ENCODE measurements at regions not wholly inside any gene's neighbourhood (a gene's known extent, or its start where the extent isn't known, plus 50 kb on each side); places are given as distances from the start of the nearest gene placed in this dataset.

- no peaks in the 10 kb centered on the region for H3K4me1 ChIP-seq (ENCODE audit: control insufficient read depth, insufficient read depth, low read length, poor library complexity, severe bottlenecking)
- H3K4me3 ChIP-seq (ENCODE audit: extremely low read depth, insufficient read depth, low read length, poor library complexity, severe bottlenecking): no peak overlapping the region
- WGBS, 2 experiments (ENCODE audit: insufficient coverage in 2 of 2): 86 to 100% methylated on average over 1 of the region's 2 CpGs
- no peaks in the 10 kb centered on the region for H3K9me3 ChIP-seq (ENCODE audit: control insufficient read depth, low read length)
- H3K27ac ChIP-seq (ENCODE audit: low read depth, low read length, severe bottlenecking): no peak overlapping the region
- no peaks in the 10 kb centered on the region for H3K36me3 ChIP-seq (ENCODE audit: control insufficient read depth, insufficient read depth, low read length)
These were observed 338.1 kb upstream of the RAB6C start for GRCh38 chr2:129641371-129641770.

GRCh38 chr2:129642526-129643043 is 336.9 kb upstream of the RAB6C start:
- H3K36me3 ChIP-seq (ENCODE audit: control insufficient read depth, insufficient read depth, low read length): no peaks in the 10 kb centered on the region
- H3K4me1 ChIP-seq (ENCODE audit: control insufficient read depth, insufficient read depth, low read length, poor library complexity, severe bottlenecking): no peaks in the 10 kb centered on the region
- 83% methylated on average over 2 of the region's 3 CpGs; no CpG with 5 or more reads in 1 of the 2 experiments for WGBS, 2 experiments (ENCODE audit: insufficient coverage in 2 of 2)
- H3K9me3 ChIP-seq (ENCODE audit: control insufficient read depth, low read length): no peaks in the 10 kb centered on the region
- no peak overlapping the region for H3K4me3 ChIP-seq (ENCODE audit: extremely low read depth, insufficient read depth, low read length, poor library complexity, severe bottlenecking)
- no peak overlapping the region for H3K27ac ChIP-seq (ENCODE audit: low read depth, low read length, severe bottlenecking)

GRCh38 chr2:129645335-129645734 is 334.1 kb upstream of the RAB6C start:
- Histone ChIP-seq H3K4me1 (ENCODE audit: control insufficient read depth, insufficient read depth, low read length, poor library complexity, severe bottlenecking) (no peaks in the 10 kb centered on the region), H3K36me3 (ENCODE audit: control insufficient read depth, insufficient read depth, low read length) (no peaks in the 10 kb centered on the region), H3K4me3 (ENCODE audit: extremely low read depth, insufficient read depth, low read length, poor library complexity, severe bottlenecking) (no peak overlapping the region), H3K27ac (ENCODE audit: low read depth, low read length, severe bottlenecking) (no peak overlapping the region), H3K9me3 (ENCODE audit: control insufficient read depth, low read length) (no peaks in the 10 kb centered on the region)
- no CpG with 5 or more reads among the region's 1 CpG for WGBS, 2 experiments (ENCODE audit: insufficient coverage in 2 of 2)

- WGBS, 2 experiments (ENCODE audit: insufficient coverage in 2 of 2): 88 to 94% methylated on average over 4 to 5 of the region's 6 CpGs
These were observed 333.4 kb upstream of the RAB6C start for GRCh38 chr2:129646107-129646506.

GRCh38 chr2:129653246-129653645 is 326.2 kb upstream of the RAB6C start:
- Histone ChIP-seq H3K4me1 (ENCODE audit: control insufficient read depth, insufficient read depth, low read length, poor library complexity, severe bottlenecking) (no peaks in the 10 kb centered on the region), H3K36me3 (ENCODE audit: control insufficient read depth, insufficient read depth, low read length) (no peaks in the 10 kb centered on the region), H3K27ac (ENCODE audit: low read depth, low read length, severe bottlenecking) (no peak overlapping the region), H3K9me3 (ENCODE audit: control insufficient read depth, low read length) (no peaks in the 10 kb centered on the region), H3K4me3 (ENCODE audit: extremely low read depth, insufficient read depth, low read length, poor library complexity, severe bottlenecking) (no peak overlapping the region)
- WGBS, 2 experiments (ENCODE audit: insufficient coverage in 2 of 2): 60 to 83% methylated on average over 1 of the region's 2 CpGs

More at GRCh38 chr2:129646107-129646506, 333.4 kb upstream of the RAB6C start:
- H3K36me3 ChIP-seq (ENCODE audit: control insufficient read depth, insufficient read depth, low read length): no peaks in the 10 kb centered on the region
- H3K27ac ChIP-seq (ENCODE audit: low read depth, low read length, severe bottlenecking): no peak overlapping the region
- no peaks in the 10 kb centered on the region for H3K4me1 ChIP-seq (ENCODE audit: control insufficient read depth, insufficient read depth, low read length, poor library complexity, severe bottlenecking)
- no peaks in the 10 kb centered on the region for H3K9me3 ChIP-seq (ENCODE audit: control insufficient read depth, low read length)
- H3K4me3 ChIP-seq (ENCODE audit: extremely low read depth, insufficient read depth, low read length, poor library complexity, severe bottlenecking): no peak overlapping the region

- Histone ChIP-seq H3K27ac (ENCODE audit: low read depth, low read length, severe bottlenecking) (no peak overlapping the region), H3K4me1 (ENCODE audit: control insufficient read depth, insufficient read depth, low read length, poor library complexity, severe bottlenecking) (no peaks in the 10 kb centered on the region), H3K36me3 (ENCODE audit: control insufficient read depth, insufficient read depth, low read length) (no peaks in the 10 kb centered on the region), H3K4me3 (ENCODE audit: extremely low read depth, insufficient read depth, low read length, poor library complexity, severe bottlenecking) (no peak overlapping the region), H3K9me3 (ENCODE audit: control insufficient read depth, low read length) (no peaks in the 10 kb centered on the region)
- WGBS, 2 experiments (ENCODE audit: insufficient coverage in 2 of 2): 69 to 97% methylated on average over 3 of the region's 3 CpGs
These were observed 325.1 kb upstream of the RAB6C start for GRCh38 chr2:129654331-129654730.

- WGBS, 2 experiments (ENCODE audit: insufficient coverage in 2 of 2): 83% methylated on average over 3 of the region's 6 CpGs; no CpG with 5 or more reads in 1 of the 2 experiments
- Histone ChIP-seq H3K36me3 (ENCODE audit: control insufficient read depth, insufficient read depth, low read length) (no peaks in the 10 kb centered on the region), H3K9me3 (ENCODE audit: control insufficient read depth, low read length) (no peaks in the 10 kb centered on the region), H3K4me3 (ENCODE audit: extremely low read depth, insufficient read depth, low read length, poor library complexity, severe bottlenecking) (no peak overlapping the region), H3K4me1 (ENCODE audit: control insufficient read depth, insufficient read depth, low read length, poor library complexity, severe bottlenecking) (no peaks in the 10 kb centered on the region), H3K27ac (ENCODE audit: low read depth, low read length, severe bottlenecking) (no peak overlapping the region)
These were observed 323.3 kb upstream of the RAB6C start for GRCh38 chr2:129656081-129656598.

GRCh38 chr2:129658430-129658829 is 321.0 kb upstream of the RAB6C start:
- no peaks in the 10 kb centered on the region for H3K36me3 ChIP-seq (ENCODE audit: control insufficient read depth, insufficient read depth, low read length)
- 97 to 100% methylated on average over 2 to 3 of the region's 5 CpGs for WGBS, 2 experiments (ENCODE audit: insufficient coverage in 2 of 2)
- no peak overlapping the region for H3K4me3 ChIP-seq (ENCODE audit: extremely low read depth, insufficient read depth, low read length, poor library complexity, severe bottlenecking)
- H3K27ac ChIP-seq (ENCODE audit: low read depth, low read length, severe bottlenecking): no peak overlapping the region
- H3K9me3 ChIP-seq (ENCODE audit: control insufficient read depth, low read length): no peaks in the 10 kb centered on the region
- H3K4me1 ChIP-seq (ENCODE audit: control insufficient read depth, insufficient read depth, low read length, poor library complexity, severe bottlenecking): no peaks in the 10 kb centered on the region

- no CpG with 5 or more reads among the region's 1 CpG for WGBS, 2 experiments (ENCODE audit: insufficient coverage in 2 of 2)
These were observed 317.5 kb upstream of the RAB6C start for GRCh38 chr2:129661935-129662334.

GRCh38 chr2:129667577-129667976 is 311.9 kb upstream of the RAB6C start:
- no peak overlapping the region for H3K27ac ChIP-seq (ENCODE audit: low read depth, low read length, severe bottlenecking)
- WGBS, 2 experiments (ENCODE audit: insufficient coverage in 2 of 2): 82 to 100% methylated on average over 1 to 2 of the region's 4 CpGs
- no peaks in the 10 kb centered on the region for H3K36me3 ChIP-seq (ENCODE audit: control insufficient read depth, insufficient read depth, low read length)
- no peak overlapping the region for H3K4me3 ChIP-seq (ENCODE audit: extremely low read depth, insufficient read depth, low read length, poor library complexity, severe bottlenecking)
- no peaks in the 10 kb centered on the region for H3K9me3 ChIP-seq (ENCODE audit: control insufficient read depth, low read length)
- no peaks in the 10 kb centered on the region for H3K4me1 ChIP-seq (ENCODE audit: control insufficient read depth, insufficient read depth, low read length, poor library complexity, severe bottlenecking)

More at GRCh38 chr2:129661935-129662334, 317.5 kb upstream of the RAB6C start:
- H3K4me3 ChIP-seq (ENCODE audit: extremely low read depth, insufficient read depth, low read length, poor library complexity, severe bottlenecking): no peak overlapping the region
- H3K9me3 ChIP-seq (ENCODE audit: control insufficient read depth, low read length): no peaks in the 10 kb centered on the region
- no peaks in the 10 kb centered on the region for H3K36me3 ChIP-seq (ENCODE audit: control insufficient read depth, insufficient read depth, low read length)
- H3K27ac ChIP-seq (ENCODE audit: low read depth, low read length, severe bottlenecking): no peak overlapping the region
- H3K4me1 ChIP-seq (ENCODE audit: control insufficient read depth, insufficient read depth, low read length, poor library complexity, severe bottlenecking): no peaks in the 10 kb centered on the region

GRCh38 chr2:129672521-129672920 is 306.9 kb upstream of the RAB6C start:
- WGBS, 2 experiments (ENCODE audit: insufficient coverage in 2 of 2): 40 to 41% methylated on average over 1 to 3 of the region's 5 CpGs
- Histone ChIP-seq H3K27ac (ENCODE audit: low read depth, low read length, severe bottlenecking) (no peak overlapping the region), H3K36me3 (ENCODE audit: control insufficient read depth, insufficient read depth, low read length) (no peaks in the 10 kb centered on the region), H3K9me3 (ENCODE audit: control insufficient read depth, low read length) (no peaks in the 10 kb centered on the region), H3K4me1 (ENCODE audit: control insufficient read depth, insufficient read depth, low read length, poor library complexity, severe bottlenecking) (no peaks in the 10 kb centered on the region), H3K4me3 (ENCODE audit: extremely low read depth, insufficient read depth, low read length, poor library complexity, severe bottlenecking) (no peak overlapping the region)
